ENCODE measurements at regions not wholly inside any gene's neighbourhood (a gene's known extent, or its start where the extent isn't known, plus 50 kb on each side); places are given as distances from the start of the nearest gene placed in this dataset.

DNA sequence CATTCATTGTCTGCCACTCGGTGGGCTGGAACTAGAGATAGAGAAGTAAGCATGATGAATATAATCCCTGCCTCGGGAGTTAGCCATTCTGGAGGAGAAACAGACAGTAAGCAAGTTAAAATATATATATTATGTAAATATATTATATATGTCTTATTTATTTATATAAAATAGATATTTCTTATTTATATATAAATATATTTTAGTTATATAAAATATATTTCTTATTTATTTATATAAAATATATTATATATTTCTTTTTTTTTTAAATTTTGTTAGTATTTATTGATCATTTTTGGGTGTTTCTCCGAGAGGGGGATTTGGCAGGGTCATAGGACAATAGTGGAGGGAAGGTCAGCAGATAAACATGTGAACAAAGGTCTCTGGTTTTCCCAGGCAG is 78.1 kb upstream of the TBX5 start:
- no peaks in the 10 kb centered on the region for H3K4me1 ChIP-seq (ENCODE audit: control insufficient read depth in 1 of 2, insufficient read depth in 1 of 2, low read depth in 1 of 2, low read length in 1 of 2)
- H3K27me3 ChIP-seq, result peaks cover 46% of the 10 kb centered on the region
- H3K9me3 ChIP-seq, result no peaks in the 10 kb centered on the region
- TF ChIP-seq, protein P1, sequence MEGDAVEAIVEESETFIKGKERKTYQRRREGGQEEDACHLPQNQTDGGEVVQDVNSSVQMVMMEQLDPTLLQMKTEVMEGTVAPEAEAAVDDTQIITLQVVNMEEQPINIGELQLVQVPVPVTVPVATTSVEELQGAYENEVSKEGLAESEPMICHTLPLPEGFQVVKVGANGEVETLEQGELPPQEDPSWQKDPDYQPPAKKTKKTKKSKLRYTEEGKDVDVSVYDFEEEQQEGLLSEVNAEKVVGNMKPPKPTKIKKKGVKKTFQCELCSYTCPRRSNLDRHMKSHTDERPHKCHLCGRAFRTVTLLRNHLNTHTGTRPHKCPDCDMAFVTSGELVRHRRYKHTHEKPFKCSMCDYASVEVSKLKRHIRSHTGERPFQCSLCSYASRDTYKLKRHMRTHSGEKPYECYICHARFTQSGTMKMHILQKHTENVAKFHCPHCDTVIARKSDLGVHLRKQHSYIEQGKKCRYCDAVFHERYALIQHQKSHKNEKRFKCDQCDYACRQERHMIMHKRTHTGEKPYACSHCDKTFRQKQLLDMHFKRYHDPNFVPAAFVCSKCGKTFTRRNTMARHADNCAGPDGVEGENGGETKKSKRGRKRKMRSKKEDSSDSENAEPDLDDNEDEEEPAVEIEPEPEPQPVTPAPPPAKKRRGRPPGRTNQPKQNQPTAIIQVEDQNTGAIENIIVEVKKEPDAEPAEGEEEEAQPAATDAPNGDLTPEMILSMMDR (IDR thresholded peaks at IDR 0.05), result no peak
- no peaks in the 10 kb centered on the region for H3K36me3 ChIP-seq
- H3K4me3 ChIP-seq (ENCODE audit: low read depth in 1 of 2, low read length in 1 of 2), result no peak overlapping the region
- H3K27ac ChIP-seq, result no peak overlapping the region

DNA sequence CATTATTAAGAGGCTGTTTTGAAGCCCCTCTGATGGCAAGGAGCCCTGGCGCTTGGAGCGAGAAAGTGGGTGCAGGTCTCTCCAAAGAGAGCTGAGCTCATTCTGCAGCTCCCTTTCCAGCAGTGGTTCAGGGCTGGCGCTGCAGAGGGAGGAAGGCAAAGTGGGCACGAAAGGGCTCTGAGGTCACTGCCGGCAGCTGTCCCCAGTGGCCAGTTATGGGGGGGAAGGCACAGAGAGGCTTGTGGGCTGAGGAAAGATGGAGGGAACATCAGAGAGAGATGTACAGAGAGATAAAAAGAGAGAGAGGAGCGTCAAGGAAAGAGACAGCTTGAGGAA is 75.2 kb upstream of the TBX5 start:
- H3K4me3 ChIP-seq (ENCODE audit: low read depth in 1 of 2, low read length in 1 of 2), result no peak overlapping the region
- no peaks in the 10 kb centered on the region for H3K36me3 ChIP-seq
- no peak overlapping the region for H3K27ac ChIP-seq
- H3K4me1 ChIP-seq (ENCODE audit: control insufficient read depth in 1 of 2, insufficient read depth in 1 of 2, low read depth in 1 of 2, low read length in 1 of 2), result no peaks in the 10 kb centered on the region
- peaks cover 74% of the 10 kb centered on the region for H3K27me3 ChIP-seq
- TF ChIP-seq, protein P1 (IDR thresholded peaks at IDR 0.05), result no peak
- no peaks in the 10 kb centered on the region for H3K9me3 ChIP-seq

DNA sequence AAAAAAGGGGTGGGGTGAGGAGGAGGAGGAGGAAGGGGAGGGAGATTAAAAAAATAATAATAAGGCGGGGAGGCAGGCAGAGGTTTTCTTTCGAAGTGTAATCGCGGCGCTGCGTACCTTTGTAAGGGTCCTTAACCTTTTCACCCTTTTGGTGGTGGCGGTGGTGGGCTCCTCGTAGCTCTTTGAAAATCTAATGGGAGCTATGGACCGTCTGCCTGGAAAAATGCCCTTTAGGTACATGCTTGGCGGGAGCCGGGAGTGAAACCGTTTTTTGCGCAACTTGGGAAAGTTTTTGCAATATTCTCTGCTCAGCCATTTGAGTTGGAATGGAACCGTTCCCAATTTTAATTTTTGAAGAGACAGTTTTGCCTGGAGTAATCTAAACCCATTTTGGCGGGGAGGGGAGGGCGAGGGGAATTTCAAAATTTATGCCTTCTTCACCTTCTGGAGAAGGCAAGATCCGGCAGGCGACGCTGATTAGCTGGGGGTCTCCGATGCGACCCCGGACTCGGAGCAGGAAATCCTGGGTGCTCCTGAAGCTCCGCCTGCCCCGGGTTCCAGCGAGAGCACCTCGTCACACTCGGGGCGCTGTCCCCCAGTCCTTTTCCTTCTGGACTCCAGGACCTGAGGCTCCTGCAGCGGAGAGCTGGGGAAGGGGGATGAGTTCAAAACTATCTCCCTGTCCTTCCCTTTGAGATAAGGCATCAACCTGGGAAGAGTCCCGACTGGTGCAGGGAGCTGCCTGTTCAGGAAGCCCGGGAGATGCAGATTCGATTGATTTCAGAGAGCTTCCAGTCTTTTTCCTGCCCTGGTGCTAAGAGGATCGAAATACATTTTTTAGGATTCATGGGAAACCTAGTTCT is 74.6 kb upstream of the TBX5 start:
- H3K36me3 ChIP-seq, result no peaks in the 10 kb centered on the region
- no peak overlapping the region for H3K27ac ChIP-seq
- no peaks in the 10 kb centered on the region for H3K9me3 ChIP-seq
- TF ChIP-seq, protein P1 (IDR thresholded peaks at IDR 0.05), result no peak
- no peak overlapping the region for H3K4me3 ChIP-seq (ENCODE audit: low read depth in 1 of 2, low read length in 1 of 2)
- no peaks in the 10 kb centered on the region for H3K4me1 ChIP-seq (ENCODE audit: control insufficient read depth in 1 of 2, insufficient read depth in 1 of 2, low read depth in 1 of 2, low read length in 1 of 2)
- H3K27me3 ChIP-seq, result peaks cover 80% of the 10 kb centered on the region

DNA sequence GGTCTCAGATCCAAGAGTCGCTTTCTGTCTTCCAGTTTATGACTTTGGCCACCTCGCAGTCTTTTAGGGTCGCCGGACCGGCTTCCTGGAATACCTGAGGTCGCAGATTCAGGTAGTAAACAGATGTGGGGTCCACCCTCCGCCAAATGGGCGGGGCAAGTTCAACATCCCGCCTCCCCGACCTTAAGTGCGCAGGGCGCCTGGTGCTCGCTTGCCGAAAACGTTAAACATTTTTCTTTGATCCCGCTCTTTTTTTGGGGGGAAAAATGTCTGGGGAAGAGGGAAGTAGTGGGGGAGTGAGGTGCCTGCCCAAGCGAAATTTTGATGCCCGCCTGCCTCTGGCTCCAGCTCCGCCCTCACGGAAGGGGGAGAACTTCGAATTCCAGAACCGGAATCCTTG is 73.9 kb upstream of the TBX5 start:
- no peaks in the 10 kb centered on the region for H3K4me1 ChIP-seq (ENCODE audit: control insufficient read depth in 1 of 2, insufficient read depth in 1 of 2, low read depth in 1 of 2, low read length in 1 of 2)
- TF ChIP-seq, protein P1 (IDR thresholded peaks at IDR 0.05), result no peak
- no peaks in the 10 kb centered on the region for H3K36me3 ChIP-seq
- H3K27me3 ChIP-seq, result peaks cover 81% of the 10 kb centered on the region
- H3K9me3 ChIP-seq, result no peaks in the 10 kb centered on the region
- H3K27ac ChIP-seq, result no peak overlapping the region
- H3K4me3 ChIP-seq (ENCODE audit: low read depth in 1 of 2, low read length in 1 of 2), result no peak overlapping the region

DNA sequence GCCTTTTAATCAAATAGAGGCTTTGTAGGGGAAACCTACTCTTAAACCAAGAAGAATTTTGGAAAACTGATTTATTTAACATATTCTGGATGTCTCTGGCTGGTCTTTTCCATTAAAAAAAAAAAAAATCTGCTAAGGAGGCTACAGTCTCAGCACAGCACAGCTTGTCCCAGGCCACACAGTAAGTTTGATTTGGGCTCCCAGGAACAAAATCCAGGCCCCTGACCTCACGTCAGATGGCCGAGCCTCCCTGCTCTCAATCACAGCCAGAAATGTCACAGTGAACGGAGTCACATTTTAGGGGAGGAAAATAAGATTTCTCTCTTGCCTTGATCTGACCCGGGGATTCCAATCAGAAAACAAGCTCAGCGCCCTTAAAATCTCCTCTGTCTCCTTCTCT is 72.9 kb upstream of the TBX5 start:
- peaks cover 81% of the 10 kb centered on the region for H3K27me3 ChIP-seq

More for the DNA sequence above, 72.9 kb upstream of the TBX5 start:
- TF ChIP-seq, protein P1 (IDR thresholded peaks at IDR 0.05), result no peak
- no peaks in the 10 kb centered on the region for H3K9me3 ChIP-seq
- no peak overlapping the region for H3K4me3 ChIP-seq (ENCODE audit: low read depth in 1 of 2, low read length in 1 of 2)
- no peaks in the 10 kb centered on the region for H3K36me3 ChIP-seq
- H3K27ac ChIP-seq, result no peak overlapping the region
- H3K4me1 ChIP-seq (ENCODE audit: control insufficient read depth in 1 of 2, insufficient read depth in 1 of 2, low read depth in 1 of 2, low read length in 1 of 2), result no peaks in the 10 kb centered on the region

Data from neutrophil (primary cell).